Spleen (tissue), 7 donors: ENCODE measurements at regions not wholly inside any gene's neighbourhood (a gene's known extent, or its start where the extent isn't known, plus 50 kb on each side); places are given as distances from the start of the nearest gene placed in this dataset.

ENCODE experiments used
- POLR2A ChIP-seq, 3 donors: fragments of 450-650 bp; IDR thresholded peaks; one replicate each; pipeline ENCODE4 v1.5.1; 2017; ENCODE audit warnings: antibody characterized with exemption in 3 of 3, mild to moderate bottlenecking in 1 of 3
- POLR2AphosphoS5 ChIP-seq, 3 donors: sonication (generic); formaldehyde crosslinking; IDR thresholded peaks; one replicate each; pipeline ENCODE4 v1.5.1; 2017; ENCODE audit warnings: antibody characterized with exemption in 3 of 3
- TF ChIP-seq, protein P1 (sequence below), 11 experiments: fragments of 200-600 bp in 7 of 11; fragments of 450-650 bp in 4 of 11; sonication (generic) in 4 of 11; IDR thresholded peaks in 8 of 11; conservative IDR thresholded peaks in 3 of 11; 1 replicate in 7 of 11; 2 replicates in 4 of 11; pipeline versions ENCODE4 v1.4.0 to v1.8.0; 2016 to 2021; ENCODE audit warnings: antibody characterized with exemption in 11 of 11, inconsistent platforms in 4 of 11, mild to moderate bottlenecking in 1 of 11
- donor health status: DM: no; HTN: no; CAD: no; lungs with moderate emphysema.
- donor health status: DM: no; HTN: no; CAD: no.
- donor health status: DM: no; HTN: no; CAD: no.

DNA sequence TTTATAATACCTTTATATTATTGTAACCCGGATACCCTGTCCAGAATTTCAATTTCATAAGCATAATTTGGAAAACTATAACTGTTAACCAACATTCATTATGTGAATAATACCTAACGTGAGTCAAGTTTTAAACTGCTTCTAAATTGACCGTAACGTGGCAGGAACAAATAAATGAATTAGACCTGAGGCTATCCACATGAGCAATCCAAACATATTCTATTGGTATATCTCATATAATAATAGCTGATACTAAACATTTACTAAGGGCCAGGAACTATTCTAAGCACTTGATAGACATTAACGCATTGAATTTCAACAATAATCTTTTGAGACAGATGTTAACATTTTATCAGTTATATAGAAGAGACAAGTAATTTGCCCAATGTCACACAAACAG lies 276.4 kb downstream of the MEF2C start:
- TF ChIP-seq, protein P1, sequence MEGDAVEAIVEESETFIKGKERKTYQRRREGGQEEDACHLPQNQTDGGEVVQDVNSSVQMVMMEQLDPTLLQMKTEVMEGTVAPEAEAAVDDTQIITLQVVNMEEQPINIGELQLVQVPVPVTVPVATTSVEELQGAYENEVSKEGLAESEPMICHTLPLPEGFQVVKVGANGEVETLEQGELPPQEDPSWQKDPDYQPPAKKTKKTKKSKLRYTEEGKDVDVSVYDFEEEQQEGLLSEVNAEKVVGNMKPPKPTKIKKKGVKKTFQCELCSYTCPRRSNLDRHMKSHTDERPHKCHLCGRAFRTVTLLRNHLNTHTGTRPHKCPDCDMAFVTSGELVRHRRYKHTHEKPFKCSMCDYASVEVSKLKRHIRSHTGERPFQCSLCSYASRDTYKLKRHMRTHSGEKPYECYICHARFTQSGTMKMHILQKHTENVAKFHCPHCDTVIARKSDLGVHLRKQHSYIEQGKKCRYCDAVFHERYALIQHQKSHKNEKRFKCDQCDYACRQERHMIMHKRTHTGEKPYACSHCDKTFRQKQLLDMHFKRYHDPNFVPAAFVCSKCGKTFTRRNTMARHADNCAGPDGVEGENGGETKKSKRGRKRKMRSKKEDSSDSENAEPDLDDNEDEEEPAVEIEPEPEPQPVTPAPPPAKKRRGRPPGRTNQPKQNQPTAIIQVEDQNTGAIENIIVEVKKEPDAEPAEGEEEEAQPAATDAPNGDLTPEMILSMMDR (IDR thresholded peaks at IDR 0.05 in 8 of 11, conservative IDR thresholded peaks at IDR 0.05 in 3 of 11), result no peak
- no peak for TF ChIP-seq POLR2A (IDR thresholded peaks at IDR 0.05)
- no peak for TF ChIP-seq POLR2AphosphoS5 (IDR thresholded peaks at IDR 0.05)
